ENCODE measurements at regions not wholly inside any gene's neighbourhood (a gene's known extent, or its start where the extent isn't known, plus 50 kb on each side); places are given as distances from the start of the nearest gene placed in this dataset.

- POLR2A ChIA-PET, result no interaction called here
- Histone ChIP-seq H3K27ac (ENCODE audit: low read depth, low read length) (no peak overlapping the region), H3K9me3 (ENCODE audit: control insufficient read depth in 2 of 3, low read length in 3 of 3) (no peaks in the 10 kb centered on the region), H3K27me3 (ENCODE audit: control insufficient read depth in 2 of 2, insufficient read depth in 2 of 2, low read length in 2 of 2) (no peaks in the 10 kb centered on the region), H3K4me1 (ENCODE audit: control insufficient read depth in 2 of 2, insufficient read depth in 2 of 2, low read length in 2 of 2) (no peaks in the 10 kb centered on the region), H3K36me3 (ENCODE audit: control insufficient read depth in 2 of 3, insufficient read depth in 3 of 3, low read length in 3 of 3) (no peaks in the 10 kb centered on the region), H3K4me3 (ENCODE audit: low read length) (no peak overlapping the region)
- intact Hi-C loops (cut with micrococcal nuclease), result no loop called here
- Mint-ChIP-seq H3K36me3 (no peaks in the 10 kb centered on the region), H3K4me3 (no peak overlapping the region), H3K27ac (no peak overlapping the region), H3K9me3 (no peaks in the 10 kb centered on the region), H3K4me1 (no peaks in the 10 kb centered on the region), H3K27me3 (peaks cover 0 to 22% (median 3%) of the 10 kb centered on the region in 5 donors)
- no peak for ATAC-seq
- CTCF ChIA-PET, result interaction anchor here (0.6 kb wide), 1 partner anchor 22 kb away, joined by 3 read pairs; no protein-coding TSS in a partner anchor
- DNase-seq, result no peak
Measured at GRCh38 chr18:34965108-34965507, 76.1 kb upstream of the MAPRE2 start.

DNA sequence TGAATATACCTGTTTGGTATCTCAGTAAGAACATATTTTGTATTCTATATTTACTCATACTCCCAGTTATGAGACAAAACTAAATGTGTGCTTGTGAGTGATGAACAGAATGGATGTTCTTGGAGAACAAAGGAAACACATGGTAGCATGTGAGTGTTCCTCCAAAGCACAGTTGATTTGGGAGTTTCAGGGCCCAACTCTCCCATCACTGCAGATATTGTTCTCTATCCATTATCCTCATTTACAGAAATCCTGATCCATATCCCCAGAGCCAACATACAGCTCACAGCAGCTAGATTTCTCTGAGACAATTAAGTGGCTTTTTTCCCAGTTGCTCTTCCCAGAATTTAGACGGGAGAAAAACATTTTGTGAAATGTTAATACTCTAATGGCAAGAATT is 75.6 kb upstream of the MAPRE2 start:
- H3K4me3 Mint-ChIP-seq, result no peak overlapping the region
- Histone ChIP-seq H3K9me3 (ENCODE audit: control insufficient read depth in 2 of 3, low read length in 3 of 3) (no peaks in the 10 kb centered on the region), H3K27ac (ENCODE audit: low read depth, low read length) (no peak overlapping the region), H3K4me1 (ENCODE audit: control insufficient read depth in 2 of 2, insufficient read depth in 2 of 2, low read length in 2 of 2) (no peaks in the 10 kb centered on the region), H3K4me3 (ENCODE audit: low read length) (no peak overlapping the region), H3K27me3 (ENCODE audit: control insufficient read depth in 2 of 2, insufficient read depth in 2 of 2, low read length in 2 of 2) (no peaks in the 10 kb centered on the region), H3K36me3 (ENCODE audit: control insufficient read depth in 2 of 3, insufficient read depth in 3 of 3, low read length in 3 of 3) (no peaks in the 10 kb centered on the region)
- H3K4me1 Mint-ChIP-seq, result no peaks in the 10 kb centered on the region
- H3K36me3 Mint-ChIP-seq, result no peaks in the 10 kb centered on the region
- no peaks in the 10 kb centered on the region for H3K9me3 Mint-ChIP-seq
- H3K27ac Mint-ChIP-seq, result no peak overlapping the region
- ChIA-PET CTCF (no interaction called here), POLR2A (no interaction called here)
- peaks cover 0 to 19% (median 0%) of the 10 kb centered on the region in 5 donors for H3K27me3 Mint-ChIP-seq
- ATAC-seq, result no peak
- no peak for DNase-seq
- intact Hi-C loops (cut with micrococcal nuclease), result no loop called here

DNA sequence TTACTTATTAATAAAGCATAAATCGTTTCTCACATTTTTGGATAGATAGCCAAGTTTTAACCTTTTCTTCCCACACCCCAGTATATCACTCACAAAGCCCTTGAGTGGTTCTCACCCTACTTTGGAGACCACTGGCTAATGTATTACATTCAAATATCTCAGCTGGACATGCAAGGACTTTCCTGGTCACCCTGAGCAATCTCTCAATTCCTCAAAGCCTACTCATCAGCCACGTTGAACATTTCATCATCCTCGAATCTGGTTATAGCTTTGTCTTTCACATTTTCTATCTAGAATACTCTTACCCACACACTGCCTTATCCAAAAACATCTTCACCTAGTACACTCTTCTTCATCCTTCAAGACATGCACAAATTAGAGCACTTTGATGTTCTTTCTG is 71.1 kb upstream of the MAPRE2 start:
- Histone ChIP-seq H3K36me3 (ENCODE audit: control insufficient read depth in 2 of 3, insufficient read depth in 3 of 3, low read length in 3 of 3) (no peaks in the 10 kb centered on the region), H3K27ac (ENCODE audit: low read depth, low read length) (no peak overlapping the region), H3K9me3 (ENCODE audit: control insufficient read depth in 2 of 3, low read length in 3 of 3) (no peaks in the 10 kb centered on the region), H3K4me1 (ENCODE audit: control insufficient read depth in 2 of 2, insufficient read depth in 2 of 2, low read length in 2 of 2) (no peaks in the 10 kb centered on the region), H3K27me3 (ENCODE audit: control insufficient read depth in 2 of 2, insufficient read depth in 2 of 2, low read length in 2 of 2) (peaks cover 0 to 3% of the 10 kb centered on the region in 2 donors), H3K4me3 (ENCODE audit: low read length) (no peak overlapping the region)
- ChIA-PET POLR2A (no interaction called here), CTCF (no interaction called here)
- H3K27me3 Mint-ChIP-seq, result peaks cover 0 to 22% (median 0%) of the 10 kb centered on the region in 5 donors
- no peak overlapping the region for H3K4me3 Mint-ChIP-seq
- no peak for DNase-seq
- no peak overlapping the region for H3K27ac Mint-ChIP-seq
- no peaks in the 10 kb centered on the region for H3K36me3 Mint-ChIP-seq
- no peak for ATAC-seq
- no peaks in the 10 kb centered on the region for H3K4me1 Mint-ChIP-seq
- intact Hi-C loops (cut with micrococcal nuclease), result loop anchor here in 1 of 2 donors (10.0 kb wide), 1 partner anchor 615 kb away; the partner anchor contains the start of gene GALNT1
- no peaks in the 10 kb centered on the region for H3K9me3 Mint-ChIP-seq

DNA sequence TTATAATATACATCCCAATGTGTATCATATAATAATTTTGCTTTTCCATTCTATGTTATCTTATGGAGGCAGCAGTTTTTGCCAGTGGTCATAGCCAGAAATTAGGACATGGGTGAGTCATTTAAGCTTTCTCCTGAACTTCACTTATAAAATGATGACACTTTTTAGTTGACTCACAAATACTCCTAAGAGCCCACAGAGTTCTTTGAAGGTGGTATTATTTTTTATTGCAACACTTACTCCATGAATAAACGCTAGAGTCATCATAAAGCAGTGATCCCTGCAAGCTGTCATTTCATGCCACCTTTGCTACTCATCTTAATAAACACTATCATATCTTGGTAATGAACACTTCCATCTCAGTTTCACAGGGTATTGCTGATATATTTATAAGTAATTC is 69.9 kb upstream of the MAPRE2 start:
- no peak overlapping the region for H3K4me3 ChIP-seq (ENCODE audit: low read length)
- no peaks in the 10 kb centered on the region for H3K36me3 Mint-ChIP-seq
- peaks cover 0 to 10% (median 5%) of the 10 kb centered on the region in 7 donors for H3K4me1 Mint-ChIP-seq
- ATAC-seq (no peak), DNase-seq (no peak)
- CTCF ChIA-PET, result no interaction called here
- H3K27me3 ChIP-seq (ENCODE audit: control insufficient read depth in 2 of 2, insufficient read depth in 2 of 2, low read length in 2 of 2), result peaks cover 0 to 3% of the 10 kb centered on the region in 2 donors
- no peak overlapping the region for H3K27ac Mint-ChIP-seq
- H3K9me3 Mint-ChIP-seq, result no peaks in the 10 kb centered on the region
- H3K4me3 Mint-ChIP-seq, result no peak overlapping the region
- no peak overlapping the region for H3K27ac ChIP-seq (ENCODE audit: low read depth, low read length)
- H3K27me3 Mint-ChIP-seq, result peaks cover 0 to 33% (median 0%) of the 10 kb centered on the region in 5 donors
- H3K9me3 ChIP-seq (ENCODE audit: control insufficient read depth in 2 of 3, low read length in 3 of 3), result no peaks in the 10 kb centered on the region
- H3K36me3 ChIP-seq (ENCODE audit: control insufficient read depth in 2 of 3, insufficient read depth in 3 of 3, low read length in 3 of 3), result no peaks in the 10 kb centered on the region
- intact Hi-C loops (cut with micrococcal nuclease), result loop anchor here in 1 of 2 donors (10.0 kb wide), 1 partner anchor 613 kb away; the partner anchor contains the start of gene GALNT1
- H3K4me1 ChIP-seq (ENCODE audit: control insufficient read depth in 2 of 2, insufficient read depth in 2 of 2, low read length in 2 of 2), result no peaks in the 10 kb centered on the region
- POLR2A ChIA-PET, result no interaction called here

GRCh38 chr18:34972765-34973414 is 68.3 kb upstream of the MAPRE2 start:
- H3K36me3 Mint-ChIP-seq, result no peaks in the 10 kb centered on the region
- Histone ChIP-seq H3K27ac (ENCODE audit: low read depth, low read length) (no peak overlapping the region), H3K27me3 (ENCODE audit: control insufficient read depth in 2 of 2, insufficient read depth in 2 of 2, low read length in 2 of 2) (peaks cover 0 to 3% of the 10 kb centered on the region in 2 donors), H3K9me3 (ENCODE audit: control insufficient read depth in 2 of 3, low read length in 3 of 3) (no peaks in the 10 kb centered on the region), H3K4me3 (ENCODE audit: low read length) (no peak overlapping the region), H3K36me3 (ENCODE audit: control insufficient read depth in 2 of 3, insufficient read depth in 3 of 3, low read length in 3 of 3) (no peaks in the 10 kb centered on the region), H3K4me1 (ENCODE audit: control insufficient read depth in 2 of 2, insufficient read depth in 2 of 2, low read length in 2 of 2) (no peaks in the 10 kb centered on the region)
- ChIA-PET CTCF (interaction anchor here (0.6 kb wide), 2 partner anchors 180 to 1159 kb away, joined by 3 to 6 read pairs; no protein-coding TSS in a partner anchor), POLR2A (interaction anchor here (0.5 to 0.8 kb wide), 2 partner anchors 21 to 171 kb away, joined by 3 to 4 read pairs; no protein-coding TSS in a partner anchor)
- H3K4me3 Mint-ChIP-seq, result peak overlapping the region in 1 of 10 donors; percentile 8
- H3K27me3 Mint-ChIP-seq, result peaks cover 0 to 45% (median 0%) of the 10 kb centered on the region in 5 donors
- no peaks in the 10 kb centered on the region for H3K9me3 Mint-ChIP-seq
- H3K4me1 Mint-ChIP-seq, result peaks cover 3 to 15% (median 10%) of the 10 kb centered on the region in 7 donors
- ATAC-seq, result no peak
- DNase-seq, result no peak
- intact Hi-C loops (cut with micrococcal nuclease), result loop anchor here in 1 of 2 donors (10.0 kb wide), 1 partner anchor 612 kb away; the partner anchor contains the start of gene GALNT1
- no peak overlapping the region for H3K27ac Mint-ChIP-seq

DNA sequence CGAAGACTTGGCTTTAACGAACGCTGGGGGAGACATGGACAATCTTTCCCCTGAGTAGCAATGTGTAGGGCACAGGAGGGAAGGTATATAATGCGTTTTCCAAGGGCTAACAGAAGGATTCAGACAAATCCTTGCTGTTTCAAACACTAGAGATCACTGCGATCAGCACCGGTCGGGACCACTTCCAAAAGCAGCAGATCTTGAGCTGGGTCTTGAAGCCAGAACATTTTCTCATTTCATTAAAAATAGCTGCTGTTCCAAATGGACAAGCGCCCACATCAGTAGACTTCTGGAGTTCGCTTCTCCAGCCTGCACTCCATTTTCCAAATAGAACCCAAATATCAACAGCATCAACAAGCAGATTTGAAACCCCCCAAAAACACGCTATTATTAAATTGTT is 65.1 kb upstream of the MAPRE2 start:
- Histone ChIP-seq H3K36me3 (ENCODE audit: control insufficient read depth in 2 of 3, insufficient read depth in 3 of 3, low read length in 3 of 3) (no peaks in the 10 kb centered on the region), H3K27me3 (ENCODE audit: control insufficient read depth in 2 of 2, insufficient read depth in 2 of 2, low read length in 2 of 2) (peaks cover 0 to 3% of the 10 kb centered on the region in 2 donors), H3K9me3 (ENCODE audit: control insufficient read depth in 2 of 3, low read length in 3 of 3) (no peaks in the 10 kb centered on the region), H3K27ac (ENCODE audit: low read depth, low read length) (no peak overlapping the region), H3K4me1 (ENCODE audit: control insufficient read depth in 2 of 2, insufficient read depth in 2 of 2, low read length in 2 of 2) (no peaks in the 10 kb centered on the region), H3K4me3 (ENCODE audit: low read length) (no peak overlapping the region)
- Mint-ChIP-seq H3K9me3 (no peaks in the 10 kb centered on the region), H3K4me3 (peak overlapping the region; percentile 62 to 99 (median 94)), H3K27ac (peak overlapping the region in 5 of 9 donors; percentile 14 to 78 (median 57)), H3K4me1 (peaks cover 18 to 37% (median 24%) of the 10 kb centered on the region in 7 donors), H3K27me3 (peaks cover 0 to 63% (median 0%) of the 10 kb centered on the region in 5 donors), H3K36me3 (no peaks in the 10 kb centered on the region)
- ATAC-seq, result no peak
- CTCF ChIA-PET, result no interaction called here
- POLR2A ChIA-PET, result interaction anchor here (1.5 kb wide), 1 partner anchor 54 kb away, joined by 3 read pairs; no protein-coding TSS in a partner anchor
- intact Hi-C loops (cut with micrococcal nuclease), result loop anchor here (1.0 to 10.0 kb wide), 8 partner anchors 36 to 1153 kb away; partner anchors contain the start of genes ELP2 (in 1 of the 2), GALNT1 (in 1 of the 2), MAPRE2 (in 1 of the 2) and RMP24 (in 1 of the 2)
- no peak for DNase-seq

All from naive thymus-derived CD4-positive, alpha-beta T cell (primary cell).